Cardiac muscle cell (in vitro differentiated cells and primary cell): ENCODE measurements at regions not wholly inside any gene's neighbourhood (a gene's known extent, or its start where the extent isn't known, plus 50 kb on each side); places are given as distances from the start of the nearest gene placed in this dataset.
A peak's percentile ranks its signal among the peaks of the same experiment; 100 is the strongest.

Source experiments
- DNase-seq, 2 donors: peaks; one replicate each; pipeline versions ENCODE4 v3.0.0 to v3.0.0-alpha.2; 2010 to 2017; ENCODE audit warnings: low read depth in 1 of 2, low spot score in 1 of 2
- H3K27ac ChIP-seq: fragments of 200-600 bp; sonication (generic); 2 replicates; pipeline ENCODE4 v1.5.1; 2016
- H3K27me3 ChIP-seq: fragments of 200-600 bp; sonication (generic); 2 replicates; pipeline ENCODE4 v1.6.0; 2016; ENCODE audit warnings: control low read depth
- H3K36me3 ChIP-seq: fragments of 200-600 bp; sonication (generic); 2 replicates; pipeline ENCODE4 v1.5.1; 2016; ENCODE audit warnings: control low read depth
- H3K4me1 ChIP-seq: fragments of 200-600 bp; sonication (generic); 2 replicates; pipeline ENCODE4 v1.8.1; 2017; ENCODE audit warnings: low read depth, mild to moderate bottlenecking, mixed run types
- H3K4me3 ChIP-seq: fragments of 200-600 bp; sonication (generic); 2 replicates; pipeline ENCODE4 v1.5.1; 2016; ENCODE audit warnings: mild to moderate bottlenecking
- H3K9me3 ChIP-seq: fragments of 200-600 bp; sonication (generic); 2 replicates; pipeline ENCODE4 v1.5.1; 2017; ENCODE audit warnings: low read depth, mild to moderate bottlenecking, control low read depth
- TF ChIP-seq, protein P1 (sequence below): IDR thresholded peaks from 2 replicates; pipeline ENCODE4 v1.5.1; 2012; ENCODE audit warnings: low read depth, mild to moderate bottlenecking, low read length

DNA sequence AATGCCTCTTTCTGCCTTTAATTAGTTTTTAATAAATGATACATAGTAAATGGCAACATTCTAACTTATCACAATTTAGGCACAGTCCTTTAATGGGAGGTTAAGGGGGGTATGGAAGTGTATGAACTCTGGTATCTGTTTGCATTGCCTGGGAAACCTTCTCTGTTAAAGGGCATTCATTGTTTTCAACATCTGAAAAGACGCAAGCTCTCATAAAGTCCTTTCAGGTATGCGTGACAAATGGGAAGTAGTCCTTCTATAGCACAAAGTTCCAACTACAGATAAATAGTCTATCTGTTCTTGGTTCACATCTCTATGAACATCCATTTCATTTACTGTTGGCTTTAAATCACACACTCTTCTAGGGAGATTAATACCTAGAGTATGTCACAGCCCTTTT, 298.0 kb upstream of the PMFBP1 start:
- TF ChIP-seq, protein P1, sequence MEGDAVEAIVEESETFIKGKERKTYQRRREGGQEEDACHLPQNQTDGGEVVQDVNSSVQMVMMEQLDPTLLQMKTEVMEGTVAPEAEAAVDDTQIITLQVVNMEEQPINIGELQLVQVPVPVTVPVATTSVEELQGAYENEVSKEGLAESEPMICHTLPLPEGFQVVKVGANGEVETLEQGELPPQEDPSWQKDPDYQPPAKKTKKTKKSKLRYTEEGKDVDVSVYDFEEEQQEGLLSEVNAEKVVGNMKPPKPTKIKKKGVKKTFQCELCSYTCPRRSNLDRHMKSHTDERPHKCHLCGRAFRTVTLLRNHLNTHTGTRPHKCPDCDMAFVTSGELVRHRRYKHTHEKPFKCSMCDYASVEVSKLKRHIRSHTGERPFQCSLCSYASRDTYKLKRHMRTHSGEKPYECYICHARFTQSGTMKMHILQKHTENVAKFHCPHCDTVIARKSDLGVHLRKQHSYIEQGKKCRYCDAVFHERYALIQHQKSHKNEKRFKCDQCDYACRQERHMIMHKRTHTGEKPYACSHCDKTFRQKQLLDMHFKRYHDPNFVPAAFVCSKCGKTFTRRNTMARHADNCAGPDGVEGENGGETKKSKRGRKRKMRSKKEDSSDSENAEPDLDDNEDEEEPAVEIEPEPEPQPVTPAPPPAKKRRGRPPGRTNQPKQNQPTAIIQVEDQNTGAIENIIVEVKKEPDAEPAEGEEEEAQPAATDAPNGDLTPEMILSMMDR: no peak
- H3K36me3 ChIP-seq: no peaks in the 10 kb centered on the region
- H3K27ac ChIP-seq: no peak overlapping the region
- H3K27me3 ChIP-seq: no peaks in the 10 kb centered on the region
- no peak overlapping the region for H3K4me3 ChIP-seq
- H3K4me1 ChIP-seq: peaks cover 22% of the 10 kb centered on the region
- no peak for DNase-seq
- no peaks in the 10 kb centered on the region for H3K9me3 ChIP-seq

DNA sequence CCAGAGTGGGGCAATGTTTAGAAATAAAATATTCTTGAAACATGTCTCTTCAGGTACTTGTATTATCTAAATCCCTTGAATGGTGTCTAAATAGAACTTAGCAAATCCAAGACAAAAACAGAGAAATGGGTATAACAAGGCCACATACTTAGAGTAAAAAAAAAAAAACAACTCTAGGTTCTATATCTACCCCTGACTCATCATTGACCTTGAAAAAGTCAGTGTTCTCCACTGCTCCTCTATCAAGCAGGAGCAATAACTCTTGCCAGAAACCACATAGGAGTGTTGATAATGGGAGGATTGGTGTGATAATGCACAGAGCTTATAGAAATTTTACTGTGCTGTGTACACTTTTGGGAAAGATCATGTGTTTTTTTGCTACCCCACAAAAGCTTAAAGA, 296.6 kb upstream of the PMFBP1 start:
- Histone ChIP-seq H3K36me3 (no peaks in the 10 kb centered on the region), H3K4me3 (no peak overlapping the region), H3K9me3 (no peaks in the 10 kb centered on the region), H3K27me3 (no peaks in the 10 kb centered on the region), H3K27ac (no peak overlapping the region), H3K4me1 (peaks cover 15% of the 10 kb centered on the region)
- peak in 1 of 2 donors; percentile 67 for DNase-seq
- TF ChIP-seq, protein P1: no peak

- TF ChIP-seq, protein P1: peak; percentile 72
- Histone ChIP-seq H3K36me3 (no peaks in the 10 kb centered on the region), H3K4me3 (no peak overlapping the region), H3K9me3 (no peaks in the 10 kb centered on the region), H3K4me1 (peaks cover 15% of the 10 kb centered on the region), H3K27me3 (no peaks in the 10 kb centered on the region), H3K27ac (no peak overlapping the region)
- DNase-seq: peak; percentile 58 to 71
These were observed 295.3 kb upstream of the PMFBP1 start for GRCh38 chr16:72467157-72467759.

DNA sequence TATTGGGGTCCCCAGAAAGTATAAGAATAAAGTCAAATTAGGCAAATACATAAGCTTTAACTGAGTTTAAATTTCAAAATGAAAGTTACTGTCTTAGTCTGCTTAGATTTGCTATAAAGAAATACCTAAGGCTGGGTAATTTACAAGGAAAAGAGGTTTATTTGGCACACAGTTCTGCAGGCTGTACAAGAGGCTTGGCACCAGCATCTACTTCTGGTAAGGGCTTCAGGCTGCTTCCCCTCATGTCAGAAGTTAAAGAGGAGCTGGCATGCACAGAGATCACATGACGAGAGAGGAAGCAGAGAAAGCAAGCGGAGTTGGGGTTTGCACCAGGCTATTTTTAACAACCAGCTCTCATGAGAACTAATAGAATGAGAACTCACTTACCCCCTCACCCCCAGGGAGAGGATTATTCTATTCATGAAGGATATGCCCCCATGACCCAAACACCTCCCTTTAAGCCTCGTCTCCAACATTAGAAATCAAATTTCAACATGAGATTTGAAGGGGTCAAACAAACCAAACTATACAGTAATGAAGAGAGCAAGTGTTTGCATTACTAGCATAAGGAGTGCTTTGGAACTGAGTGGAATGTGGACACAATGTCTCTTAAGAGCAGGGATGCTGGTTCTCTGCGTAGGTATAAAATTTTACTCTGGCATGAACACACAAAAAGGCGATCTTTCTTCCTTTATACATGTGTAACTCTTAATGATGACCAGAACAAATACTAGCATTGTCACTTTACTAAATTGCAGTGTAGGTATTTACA, 292.8 kb upstream of the PMFBP1 start:
- H3K4me1 ChIP-seq: peaks cover 9% of the 10 kb centered on the region
- no peaks in the 10 kb centered on the region for H3K36me3 ChIP-seq
- H3K4me3 ChIP-seq: no peak overlapping the region
- H3K27me3 ChIP-seq: no peaks in the 10 kb centered on the region
- no peak overlapping the region for H3K27ac ChIP-seq
- peak in 1 of 2 donors; percentile 5 for DNase-seq
- TF ChIP-seq, protein P1: no peak
- H3K9me3 ChIP-seq: no peaks in the 10 kb centered on the region

DNA sequence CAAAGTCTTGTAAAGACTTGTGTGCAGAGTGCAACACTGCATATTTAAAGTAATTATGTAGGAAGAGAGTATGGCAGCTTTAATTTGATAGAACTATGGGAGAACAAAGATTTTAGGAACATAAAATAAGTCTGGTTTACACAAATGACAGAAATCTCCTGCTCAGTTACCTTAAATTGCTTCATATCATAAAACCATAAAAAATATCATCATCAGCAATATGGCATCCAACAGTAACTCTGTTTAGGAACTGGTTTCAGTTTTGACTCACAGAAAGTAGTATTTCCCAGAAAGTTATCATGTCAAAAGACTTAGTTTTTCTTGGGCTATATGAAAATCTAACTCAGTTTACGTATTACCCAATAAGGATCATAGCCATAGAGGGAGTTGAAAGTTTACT, 292.1 kb upstream of the PMFBP1 start:
- H3K27me3 ChIP-seq: no peaks in the 10 kb centered on the region
- H3K4me1 ChIP-seq: peaks cover 7% of the 10 kb centered on the region
- no peak overlapping the region for H3K27ac ChIP-seq
- no peak overlapping the region for H3K4me3 ChIP-seq
- no peaks in the 10 kb centered on the region for H3K36me3 ChIP-seq
- H3K9me3 ChIP-seq: no peaks in the 10 kb centered on the region
- TF ChIP-seq, protein P1: no peak
- DNase-seq: no peak
